ENCODE measurements at regions not wholly inside any gene's neighbourhood (a gene's known extent, or its start where the extent isn't known, plus 50 kb on each side); places are given as distances from the start of the nearest gene placed in this dataset.
"Not testable (repeated sequence)": the region's sequence is repeated elsewhere in the genome, so short reads cannot be mapped to it uniquely, and the experiment has no call there.

DNA sequence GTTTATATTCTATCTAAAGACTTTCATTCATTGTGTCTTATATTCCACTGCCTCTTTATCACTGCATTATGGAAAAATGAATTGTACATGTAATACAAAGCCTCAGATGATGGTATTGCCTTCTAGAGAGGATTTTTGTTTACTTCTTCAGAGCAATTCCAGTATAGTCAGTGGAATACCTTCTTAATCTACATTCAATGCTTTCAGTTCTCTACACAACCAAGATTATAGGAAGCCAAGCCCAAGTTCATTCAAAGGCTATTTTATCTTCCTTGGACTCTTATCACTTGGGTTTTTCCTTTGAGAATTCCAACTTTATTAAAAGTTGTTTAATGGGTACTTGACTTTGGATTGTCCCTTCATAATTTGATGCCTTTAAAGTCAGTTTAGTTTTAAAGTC, 1971.0 kb upstream of the FLRT2 start:
- H3K4me3 ChIP-seq (ENCODE audit: low read depth, low read length): no peak overlapping the region
- no peak for DNase-seq (ENCODE audit: low read depth)

DNA sequence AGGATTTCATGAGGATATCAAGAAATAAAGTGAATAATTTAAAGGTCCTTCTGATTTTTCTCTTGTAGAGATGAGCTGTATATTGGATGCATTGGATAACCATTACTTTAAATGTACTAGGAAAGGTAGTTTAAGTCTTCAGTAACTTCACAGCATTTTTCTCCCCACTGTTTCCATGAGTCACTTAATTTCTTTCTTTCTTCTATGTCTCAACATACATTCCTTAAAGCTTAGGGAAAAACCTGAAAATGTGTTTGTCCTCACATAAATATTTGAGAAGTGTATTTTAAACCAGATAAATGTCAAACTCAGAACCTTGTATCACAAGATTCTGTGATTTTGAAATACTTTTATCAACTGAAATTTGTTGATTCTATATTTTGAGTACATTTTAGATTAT, 1970.2 kb upstream of the FLRT2 start:
- H3K4me3 ChIP-seq (ENCODE audit: low read depth, low read length): no peak overlapping the region
- no peak for DNase-seq (ENCODE audit: low read depth)

DNA sequence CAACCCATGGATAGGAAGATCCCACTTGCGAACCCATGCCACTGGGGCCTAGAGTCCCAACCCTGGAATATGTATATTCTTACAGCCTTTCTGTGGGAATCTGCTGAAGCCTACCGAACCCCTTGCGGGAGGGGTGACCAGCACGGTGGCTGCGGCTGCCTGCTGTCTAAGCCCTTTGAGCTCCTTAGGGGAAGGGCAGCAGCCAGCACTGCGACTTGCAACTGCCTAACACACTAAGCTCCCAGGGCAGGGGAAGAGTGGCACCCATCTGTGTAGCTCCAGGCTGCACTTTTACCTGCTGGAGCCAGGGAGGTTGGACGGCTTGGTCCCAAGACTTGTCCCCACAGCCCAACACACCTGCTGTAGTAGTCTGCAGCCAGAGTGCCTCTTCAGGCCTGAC, 1968.7 kb upstream of the FLRT2 start:
- no peak overlapping the region for H3K4me3 ChIP-seq (ENCODE audit: low read depth, low read length)
- no peak for DNase-seq (ENCODE audit: low read depth)

DNA sequence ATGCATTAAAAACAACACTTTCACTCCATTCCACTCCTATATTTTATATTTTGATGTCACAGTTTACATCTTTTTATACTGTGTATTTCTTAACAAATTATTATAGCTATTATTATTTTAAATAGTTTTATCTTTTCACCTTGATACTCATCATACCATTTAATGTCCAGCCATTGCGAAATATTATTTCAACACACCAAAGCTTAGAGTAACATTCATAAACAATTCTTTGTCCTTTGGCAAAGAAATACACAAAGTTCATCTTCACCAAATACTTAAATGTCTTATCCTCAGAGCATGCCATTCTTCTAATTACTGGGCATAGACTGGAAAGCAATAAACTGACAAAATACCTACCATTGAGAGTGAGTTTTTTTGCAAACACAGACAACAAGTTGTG, 1963.4 kb upstream of the FLRT2 start:
- DNase-seq (ENCODE audit: low read depth): no peak
- no peak overlapping the region for H3K4me3 ChIP-seq (ENCODE audit: low read depth, low read length)

DNA sequence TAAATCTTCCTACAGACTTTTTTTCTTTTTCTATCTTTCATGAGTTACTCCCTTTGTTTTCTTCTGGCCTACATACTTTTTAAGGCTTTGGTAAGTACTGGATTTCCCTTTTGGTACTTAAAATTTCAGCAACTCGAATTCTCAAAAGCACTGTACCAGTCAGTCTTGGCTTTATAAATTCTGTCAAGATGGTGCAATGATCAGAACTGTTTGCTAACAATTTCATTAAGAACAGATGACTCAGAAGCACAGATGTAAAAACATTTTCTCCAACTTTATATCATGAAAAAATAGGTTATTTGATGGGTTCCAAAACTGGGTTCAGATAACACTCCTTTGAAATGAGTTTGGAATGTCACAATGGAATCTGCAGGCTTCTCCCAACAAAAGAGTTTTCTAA, 1961.8 kb upstream of the FLRT2 start:
- no peak overlapping the region for H3K4me3 ChIP-seq (ENCODE audit: low read depth, low read length)
- no peak for DNase-seq (ENCODE audit: low read depth)

DNA sequence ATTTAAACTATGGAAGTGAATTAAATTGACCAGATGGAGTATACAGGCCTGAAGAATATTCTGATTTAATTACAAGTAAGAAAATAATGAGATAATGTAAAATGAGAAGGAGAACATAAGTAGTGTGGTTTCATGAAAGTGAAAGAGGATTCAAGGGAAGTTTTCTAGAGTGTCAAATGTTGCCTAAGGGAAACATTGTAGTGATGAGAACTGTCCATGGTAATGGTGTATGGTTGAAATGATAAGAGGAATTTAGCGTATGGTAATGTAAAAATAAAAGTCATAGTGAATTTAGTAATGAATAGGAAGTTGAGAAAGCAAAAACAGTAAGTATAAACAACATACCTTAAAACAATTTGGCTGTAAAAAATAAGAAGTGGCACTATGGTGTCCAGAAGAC, 1954.6 kb upstream of the FLRT2 start:
- DNase-seq (ENCODE audit: low read depth): no peak
- H3K4me3 ChIP-seq (ENCODE audit: low read depth, low read length): no peak overlapping the region

DNA sequence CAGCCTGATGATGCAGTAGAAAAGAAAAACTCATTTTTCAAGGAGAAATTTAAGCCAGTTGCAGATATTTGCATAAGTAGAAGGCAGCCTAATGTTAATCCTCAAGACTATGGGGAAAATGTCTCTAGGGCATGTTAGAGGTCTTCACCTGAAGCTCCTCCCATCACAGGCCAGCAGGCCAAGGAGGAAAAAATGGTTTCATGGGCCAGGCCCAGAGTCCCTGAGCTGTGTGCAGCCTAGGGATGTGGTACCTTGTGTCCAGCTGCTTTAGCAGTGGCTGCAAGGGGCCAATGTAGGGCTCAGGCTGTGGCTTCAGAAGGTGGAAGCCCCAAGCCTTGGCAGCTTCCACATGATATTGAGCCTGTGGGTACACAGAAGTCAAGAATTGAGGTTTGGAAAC, 1946.7 kb upstream of the FLRT2 start:
- DNase-seq (ENCODE audit: low read depth): no peak
- no peak overlapping the region for H3K4me3 ChIP-seq (ENCODE audit: low read depth, low read length)

DNA sequence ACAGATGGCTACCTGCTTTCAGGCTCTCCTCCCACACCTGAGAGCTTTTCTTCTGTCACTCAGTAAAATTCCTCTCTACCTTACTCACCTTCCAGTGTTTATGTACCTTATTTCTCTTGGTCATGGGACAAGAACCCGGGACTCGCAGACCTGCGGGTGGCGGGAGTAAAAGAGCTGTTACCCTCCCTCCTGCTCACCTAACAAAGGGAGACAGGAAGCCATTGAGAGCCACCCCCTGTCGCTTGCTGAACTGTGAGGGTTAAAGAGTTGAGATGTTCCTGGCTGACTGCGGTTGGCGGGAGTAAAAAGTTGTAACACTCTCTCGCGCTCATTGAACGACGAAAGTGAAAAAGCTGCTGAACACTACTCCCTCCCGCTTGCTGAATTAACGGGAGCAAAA, 1935.1 kb upstream of the FLRT2 start:
- no peak for DNase-seq (ENCODE audit: low read depth)
- H3K4me3 ChIP-seq (ENCODE audit: low read depth, low read length): no peak overlapping the region

DNA sequence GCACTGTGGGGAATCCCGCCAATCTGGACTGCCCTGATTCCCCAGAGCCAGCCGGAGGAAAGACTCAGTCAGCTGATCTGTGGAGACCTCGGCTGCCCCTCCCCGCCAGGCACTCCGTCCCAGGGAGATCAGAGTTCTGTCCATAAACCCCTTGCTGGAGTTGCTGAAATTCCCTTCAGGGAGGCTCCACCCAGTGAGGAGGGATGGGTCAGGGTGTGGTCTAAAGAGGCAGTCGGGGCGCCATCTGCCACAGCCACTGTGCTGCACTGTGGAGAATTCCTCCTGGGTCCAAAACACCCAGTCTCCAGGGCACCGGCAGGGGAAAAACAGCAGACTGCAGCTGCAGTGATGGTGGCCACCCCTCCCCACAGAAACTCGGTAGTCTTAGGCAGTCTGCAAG, 1922.3 kb upstream of the FLRT2 start:
- no peak for DNase-seq (ENCODE audit: low read depth)
- H3K4me3 ChIP-seq (ENCODE audit: low read depth, low read length): no peak overlapping the region

DNA sequence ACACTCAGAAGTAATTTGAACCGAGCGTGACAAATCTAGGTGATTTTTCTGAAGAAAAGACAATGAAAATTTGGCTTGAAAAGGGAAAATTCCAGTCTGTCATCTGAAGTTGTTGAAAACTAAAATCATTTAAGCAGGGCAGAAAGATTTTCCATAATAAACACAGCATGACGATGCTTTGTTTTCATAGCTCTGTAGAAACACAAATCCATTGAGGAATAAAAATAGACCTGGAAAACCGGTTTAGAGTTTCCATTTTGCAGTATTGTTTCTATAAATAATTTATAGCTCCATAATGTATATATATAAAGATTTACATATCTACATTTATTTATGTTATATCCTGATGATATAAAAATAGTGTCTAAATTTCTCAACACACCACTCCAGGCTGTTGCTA, 1918.5 kb upstream of the FLRT2 start:
- H3K4me3 ChIP-seq (ENCODE audit: low read depth, low read length): no peak overlapping the region
- DNase-seq (ENCODE audit: low read depth): no peak

DNA sequence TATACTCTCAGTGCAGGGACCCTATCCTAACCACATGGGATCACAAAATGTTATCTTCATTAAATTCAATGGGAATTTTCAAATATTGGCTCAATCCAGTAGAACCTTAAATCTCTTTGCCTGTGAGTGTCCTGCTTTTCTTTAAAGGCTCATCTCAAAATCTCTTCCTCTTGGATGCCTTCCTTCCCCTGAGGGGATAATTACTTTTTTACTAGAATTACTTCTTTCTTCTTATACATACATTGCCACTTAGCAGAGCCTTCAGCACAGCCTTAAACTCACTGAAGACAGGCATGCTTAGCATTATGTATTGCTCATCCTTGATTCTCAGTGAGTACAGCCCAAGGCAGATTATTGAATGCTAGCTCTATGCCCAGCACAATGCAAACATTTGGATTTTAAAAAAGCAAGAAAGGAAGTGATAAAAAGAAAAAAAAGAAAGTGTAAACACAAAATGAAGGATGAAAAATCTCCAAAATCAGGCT, 1918.0 kb upstream of the FLRT2 start:
- DNase-seq (ENCODE audit: low read depth): no peak
- H3K4me3 ChIP-seq (ENCODE audit: low read depth, low read length): no peak overlapping the region

DNA sequence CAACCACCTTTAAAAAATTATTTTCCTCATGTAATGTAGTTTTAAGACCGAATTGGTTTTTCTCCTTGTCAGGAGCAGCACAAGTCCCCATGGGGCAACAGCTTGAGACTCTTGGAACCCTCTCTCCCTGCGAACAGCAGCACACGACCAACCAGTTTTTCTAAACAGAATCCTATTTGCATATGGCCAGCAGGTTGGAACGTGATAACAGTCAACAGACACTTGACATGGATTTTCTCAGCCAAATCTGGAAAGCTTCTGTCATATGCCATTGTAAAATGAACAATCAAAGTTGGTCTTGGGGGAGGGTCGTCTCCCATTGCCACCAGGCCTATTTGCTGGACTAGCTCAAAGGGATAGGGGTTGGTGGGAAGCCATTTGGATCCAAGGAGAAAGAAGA, 1915.0 kb upstream of the FLRT2 start:
- DNase-seq (ENCODE audit: low read depth): no peak
- H3K4me3 ChIP-seq (ENCODE audit: low read depth, low read length): no peak overlapping the region

DNA sequence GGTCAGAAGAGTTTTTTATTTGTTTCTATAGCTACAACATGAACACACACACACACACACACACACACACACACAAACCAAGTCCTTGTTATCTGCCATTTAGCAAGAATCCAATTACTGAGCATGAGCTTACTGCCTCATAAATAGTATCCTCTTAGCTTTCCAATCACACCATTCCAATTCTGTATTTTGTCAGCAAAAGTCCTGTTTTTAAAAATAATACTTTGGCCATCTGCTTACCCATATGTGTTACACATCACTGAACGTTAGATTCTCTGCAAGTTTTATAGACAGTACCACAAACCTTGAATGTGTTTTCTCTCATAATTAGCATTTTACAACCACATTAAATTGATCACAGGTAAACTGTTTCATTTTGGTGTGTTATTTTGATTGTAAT, 1905.4 kb upstream of the FLRT2 start:
- H3K4me3 ChIP-seq (ENCODE audit: low read depth, low read length): no peak overlapping the region
- DNase-seq (ENCODE audit: low read depth): no peak

DNA sequence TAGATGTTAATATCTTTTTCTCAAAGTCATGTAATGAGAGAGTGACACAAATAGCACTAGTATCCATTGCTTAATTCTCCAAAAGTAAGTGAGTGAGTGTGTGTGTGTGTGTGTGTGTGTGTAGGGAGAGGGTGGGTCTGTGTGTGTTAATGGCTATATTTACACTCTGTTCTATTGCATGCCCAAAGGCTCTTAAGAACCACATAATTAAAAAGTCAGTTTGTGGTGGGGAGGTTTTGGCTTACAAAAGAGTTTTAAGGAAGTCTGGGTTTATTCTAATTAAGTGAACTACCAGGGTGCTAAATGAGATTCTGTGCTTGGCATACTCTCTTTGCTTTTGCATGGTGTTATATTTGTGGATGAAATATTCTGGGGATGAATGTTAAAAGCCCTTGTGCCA, 1897.6 kb upstream of the FLRT2 start:
- no peak for DNase-seq (ENCODE audit: low read depth)
- H3K4me3 ChIP-seq (ENCODE audit: low read depth, low read length): no peak overlapping the region

DNA sequence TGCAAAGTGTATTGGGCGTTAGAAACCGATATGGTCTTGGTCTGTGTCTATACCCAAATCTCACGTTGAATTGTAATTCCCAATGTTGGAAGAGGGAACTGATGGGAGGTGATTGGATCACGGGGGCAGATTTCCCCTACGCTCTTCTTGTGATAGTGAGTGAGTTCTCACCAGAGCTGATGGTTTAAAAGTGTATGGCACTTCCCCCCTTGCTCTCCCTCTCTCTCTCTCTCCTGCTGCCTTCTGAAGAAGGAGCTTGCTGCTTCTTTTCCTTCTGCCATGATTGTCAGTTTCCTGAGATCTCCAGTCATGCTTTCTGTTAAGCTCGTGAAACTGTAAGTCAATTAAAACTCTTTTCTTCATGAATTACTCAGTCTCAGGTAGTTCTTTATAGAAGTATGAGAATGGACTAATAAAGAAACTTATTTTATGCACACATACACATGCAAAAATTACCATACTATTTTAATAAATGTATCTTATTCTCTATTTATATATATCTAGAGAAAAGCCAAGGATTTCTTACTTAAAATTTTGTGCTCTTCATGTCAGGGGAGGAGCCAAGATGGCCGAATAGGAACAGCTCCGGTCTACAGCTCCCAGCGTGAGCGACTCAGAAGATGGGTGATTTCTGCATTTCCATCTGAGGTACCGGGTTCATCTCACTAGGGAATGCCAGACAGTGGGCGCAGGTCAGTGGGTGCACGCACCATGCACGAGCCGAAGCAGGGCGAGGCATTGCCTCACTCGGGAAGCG, 1891.0 kb upstream of the FLRT2 start:
- no peak overlapping the region for H3K4me3 ChIP-seq (ENCODE audit: low read depth, low read length)
- no peak for DNase-seq (ENCODE audit: low read depth)

DNA sequence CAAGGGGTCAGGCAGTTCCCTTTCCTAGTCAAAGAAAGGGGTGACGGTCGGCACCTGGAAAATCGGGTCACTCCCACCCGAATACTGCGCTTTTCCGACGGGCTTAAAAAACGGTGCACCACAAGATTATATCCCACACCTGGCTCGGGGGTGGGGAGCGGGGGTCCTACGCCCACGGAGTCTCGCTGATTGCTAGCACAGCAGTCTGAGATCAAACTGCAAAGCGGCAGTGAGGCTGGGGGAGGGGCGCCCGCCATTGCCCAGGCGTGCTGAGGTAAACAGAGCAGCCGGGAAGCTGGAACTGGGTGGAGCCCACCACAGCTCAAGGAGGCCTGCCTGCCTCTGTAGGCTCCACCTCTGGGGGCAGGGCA, 1890.5 kb upstream of the FLRT2 start:
- not testable (repeated sequence) for DNase-seq (ENCODE audit: low read depth); H3K4me3 ChIP-seq (ENCODE audit: low read depth, low read length)

DNA sequence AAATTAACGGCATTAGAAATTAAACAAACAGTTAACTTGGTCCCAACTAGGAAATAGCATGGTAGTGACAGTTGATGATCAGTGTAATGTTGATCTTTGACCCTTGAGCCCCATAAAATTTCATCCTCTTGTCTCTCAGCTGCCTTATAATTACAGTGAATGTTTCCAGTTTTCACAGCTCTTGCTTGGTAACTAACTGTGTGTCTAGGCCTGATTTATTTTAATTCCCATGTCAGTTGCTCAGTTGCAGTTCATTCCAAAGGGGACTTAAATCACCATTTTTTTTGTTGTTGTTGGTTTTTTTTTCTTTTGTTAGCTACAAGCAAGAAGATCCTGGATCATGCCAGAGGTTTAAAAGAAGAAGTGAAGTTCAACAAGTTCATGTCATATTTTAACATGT, 1883.7 kb upstream of the FLRT2 start:
- DNase-seq (ENCODE audit: low read depth): no peak
- no peak overlapping the region for H3K4me3 ChIP-seq (ENCODE audit: low read depth, low read length)

DNA sequence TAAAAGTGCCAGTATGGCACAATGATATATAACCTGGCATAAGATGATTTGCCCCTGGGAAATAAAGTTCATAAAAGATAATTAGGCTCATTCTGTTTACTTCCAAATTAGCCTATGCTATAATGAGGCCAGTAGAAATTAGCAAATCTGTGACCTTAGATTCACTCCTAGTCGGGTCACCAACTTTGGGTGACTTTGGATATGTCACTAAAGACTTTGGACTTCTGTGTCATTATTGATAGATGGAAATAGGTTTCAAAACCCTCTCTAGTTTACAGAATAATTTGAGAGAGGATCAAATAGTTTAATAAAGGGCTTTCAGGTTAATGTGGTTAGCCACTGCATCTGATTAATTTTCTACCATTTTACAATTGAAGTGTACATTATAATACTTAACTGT, 1869.3 kb upstream of the FLRT2 start:
- no peak for DNase-seq (ENCODE audit: low read depth)

DNA sequence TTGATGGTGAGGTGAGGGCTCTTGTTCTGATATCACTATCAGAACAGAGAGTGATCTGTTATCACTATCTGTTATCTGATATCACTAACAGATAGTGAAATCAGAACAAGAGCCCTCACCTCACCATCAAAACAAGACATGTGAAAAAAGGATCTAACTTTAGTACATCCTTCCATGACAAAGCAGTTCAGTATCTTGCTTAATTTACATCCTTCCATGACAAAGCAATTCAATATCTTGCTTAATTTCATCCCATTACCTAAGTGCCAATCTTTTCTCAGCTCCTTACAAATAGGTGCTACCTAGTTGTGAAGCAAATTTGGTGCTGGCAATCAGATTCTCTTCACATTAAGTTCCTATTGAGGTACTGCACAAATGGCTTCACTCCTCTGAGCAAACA, 1865.6 kb upstream of the FLRT2 start:
- no peak overlapping the region for H3K4me3 ChIP-seq (ENCODE audit: low read depth, low read length)
- no peak for DNase-seq (ENCODE audit: low read depth)

More for the DNA sequence above, 1869.3 kb upstream of the FLRT2 start:
- no peak overlapping the region for H3K4me3 ChIP-seq (ENCODE audit: low read depth, low read length)

DNA sequence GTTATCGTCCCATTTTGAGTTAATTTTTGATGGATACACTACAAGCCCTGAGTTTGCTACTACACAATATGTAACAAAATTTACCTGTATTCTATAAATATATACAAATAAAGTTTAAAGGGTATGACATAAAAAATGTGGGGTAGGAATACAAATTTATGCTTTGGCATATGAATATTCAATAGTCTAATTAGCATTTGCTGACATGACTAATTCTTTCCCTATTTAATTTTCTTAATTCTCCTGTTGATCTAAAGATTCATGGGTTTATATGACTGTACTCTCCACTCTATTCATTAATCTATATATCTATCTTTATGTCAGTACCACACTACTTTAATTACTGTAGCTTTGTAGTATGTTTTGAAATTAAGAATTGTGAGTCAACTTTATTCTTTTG, 1840.7 kb upstream of the FLRT2 start:
- DNase-seq (ENCODE audit: low read depth): no peak
- H3K4me3 ChIP-seq (ENCODE audit: low read depth, low read length): no peak overlapping the region

DNA sequence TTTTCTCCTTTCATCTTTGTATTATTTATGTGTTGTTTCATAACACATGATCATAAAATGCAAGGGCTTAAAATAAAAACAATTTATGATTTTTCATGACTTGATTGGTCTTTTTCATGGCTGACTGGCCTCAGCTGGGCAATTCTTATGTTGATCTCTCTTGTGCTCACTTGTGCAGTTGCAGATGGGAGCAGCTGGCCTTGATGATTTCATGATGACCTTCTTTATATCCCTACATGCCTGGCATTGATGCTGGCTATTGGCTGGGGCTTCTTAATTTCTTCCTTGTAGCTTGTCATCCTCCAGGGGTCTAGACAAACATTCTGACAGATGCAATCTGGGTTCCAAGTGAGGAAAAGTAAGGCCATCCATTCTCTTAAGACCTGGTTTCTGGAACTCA, 1832.8 kb upstream of the FLRT2 start:
- no peak for DNase-seq (ENCODE audit: low read depth)
- no peak overlapping the region for H3K4me3 ChIP-seq (ENCODE audit: low read depth, low read length)

DNA sequence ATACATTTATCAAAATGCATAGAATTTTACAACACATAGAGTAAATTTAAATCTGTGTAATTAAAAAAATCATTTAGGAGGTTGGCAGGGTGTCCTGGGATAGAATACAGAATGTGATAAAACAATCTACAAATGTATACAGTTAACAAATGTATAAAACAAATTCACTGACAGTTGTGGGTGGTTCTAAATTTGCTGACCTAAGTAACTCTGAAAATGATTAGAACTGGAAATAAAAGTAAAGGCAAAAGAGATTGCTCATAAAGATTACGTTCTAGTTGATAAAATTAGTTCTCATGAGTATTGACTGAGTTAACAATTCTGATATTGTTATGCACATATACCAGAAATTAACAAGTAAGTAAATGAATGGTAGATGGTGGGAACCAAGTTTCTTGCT, 1827.3 kb upstream of the FLRT2 start:
- no peak for DNase-seq (ENCODE audit: low read depth)
- H3K4me3 ChIP-seq (ENCODE audit: low read depth, low read length): no peak overlapping the region

Data from skeletal muscle cell (primary cell).